ENCODE measurements at regions not wholly inside any gene's neighbourhood (a gene's known extent, or its start where the extent isn't known, plus 50 kb on each side); places are given as distances from the start of the nearest gene placed in this dataset.

GRCh38 chr12:107462428-107463332 is 222.9 kb upstream of the PWP1 start:
- TF ChIP-seq CTCF (IDR thresholded peaks at IDR 0.05 in 4 of 5, conservative IDR thresholded peaks at IDR 0.05 in 1 of 5) (no peak), POLR2A (IDR thresholded peaks at IDR 0.05) (no peak)

Data from gastrocnemius medialis (tissue), 4 donors.